ENCODE measurements at regions not wholly inside any gene's neighbourhood (a gene's known extent, or its start where the extent isn't known, plus 50 kb on each side); places are given as distances from the start of the nearest gene placed in this dataset.

- Histone ChIP-seq H3K4me3 (no peak overlapping the region), H3K79me2 (no peaks in the 10 kb centered on the region), H3K9me3 (ENCODE audit: low read depth) (no peaks in the 10 kb centered on the region), H4K20me1 (ENCODE audit: insufficient read depth, poor library complexity, severe bottlenecking) (no peaks in the 10 kb centered on the region), H3K4me1 (ENCODE audit: insufficient read depth) (no peaks in the 10 kb centered on the region), H3K36me3 (replicated peaks; ENCODE audit: insufficient read depth, low read depth) (no peaks in the 10 kb centered on the region), H3K4me2 (no peak overlapping the region), H3K9me2 (replicated peaks; ENCODE audit: insufficient read depth) (no peaks in the 10 kb centered on the region), H3K27me3 (no peaks in the 10 kb centered on the region), H2AFZ (no peak overlapping the region), H3K27ac (no peak overlapping the region)
- TF ChIP-seq EZH2phosphoT487 (IDR thresholded peaks at IDR 0.05; ENCODE audit: low read depth, severe bottlenecking, unreplicated experiment) (no peak), EZH2 (IDR thresholded peaks at IDR 0.05; ENCODE audit: borderline replicate concordance) (no peak)
- TF ChIP-seq, protein P1, sequence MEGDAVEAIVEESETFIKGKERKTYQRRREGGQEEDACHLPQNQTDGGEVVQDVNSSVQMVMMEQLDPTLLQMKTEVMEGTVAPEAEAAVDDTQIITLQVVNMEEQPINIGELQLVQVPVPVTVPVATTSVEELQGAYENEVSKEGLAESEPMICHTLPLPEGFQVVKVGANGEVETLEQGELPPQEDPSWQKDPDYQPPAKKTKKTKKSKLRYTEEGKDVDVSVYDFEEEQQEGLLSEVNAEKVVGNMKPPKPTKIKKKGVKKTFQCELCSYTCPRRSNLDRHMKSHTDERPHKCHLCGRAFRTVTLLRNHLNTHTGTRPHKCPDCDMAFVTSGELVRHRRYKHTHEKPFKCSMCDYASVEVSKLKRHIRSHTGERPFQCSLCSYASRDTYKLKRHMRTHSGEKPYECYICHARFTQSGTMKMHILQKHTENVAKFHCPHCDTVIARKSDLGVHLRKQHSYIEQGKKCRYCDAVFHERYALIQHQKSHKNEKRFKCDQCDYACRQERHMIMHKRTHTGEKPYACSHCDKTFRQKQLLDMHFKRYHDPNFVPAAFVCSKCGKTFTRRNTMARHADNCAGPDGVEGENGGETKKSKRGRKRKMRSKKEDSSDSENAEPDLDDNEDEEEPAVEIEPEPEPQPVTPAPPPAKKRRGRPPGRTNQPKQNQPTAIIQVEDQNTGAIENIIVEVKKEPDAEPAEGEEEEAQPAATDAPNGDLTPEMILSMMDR (IDR thresholded peaks at IDR 0.05; ENCODE audit: poor library complexity), result no peak
- DNase-seq (ENCODE audit: low spot score), result no peak
- 86% methylated on average over 3 of the region's 3 CpGs for WGBS (ENCODE audit: low lambda C conversion rate, missing lambda C conversion rate)
These were observed 1006.2 kb upstream of the PRR20A start for GRCh38 chr13:56134524-56134923.

DNA sequence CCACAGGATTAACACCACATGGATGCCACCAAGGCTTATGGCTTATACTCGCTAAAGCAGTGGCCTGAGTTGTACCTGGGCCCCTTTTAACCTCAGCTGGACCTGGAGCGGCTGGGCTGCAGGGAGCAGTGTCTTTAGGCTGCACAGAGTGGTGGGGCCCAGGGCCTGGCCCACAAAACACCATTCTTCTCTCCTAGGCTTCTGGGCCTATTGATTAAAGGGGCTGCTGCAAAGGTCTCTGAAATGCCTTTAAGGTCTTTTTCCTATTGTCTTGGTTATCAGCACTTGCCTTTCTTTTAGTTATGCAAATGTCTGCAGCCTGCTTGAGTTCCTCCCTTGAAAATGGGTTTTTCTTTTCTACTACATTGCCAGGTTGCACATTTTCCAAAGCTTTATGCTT, 973.9 kb upstream of the PRR20A start:
- Histone ChIP-seq H3K4me3 (no peak overlapping the region), H3K4me2 (no peak overlapping the region), H4K20me1 (ENCODE audit: insufficient read depth, poor library complexity, severe bottlenecking) (no peaks in the 10 kb centered on the region), H3K4me1 (ENCODE audit: insufficient read depth) (no peaks in the 10 kb centered on the region), H3K27me3 (no peaks in the 10 kb centered on the region), H3K9me3 (ENCODE audit: low read depth) (no peaks in the 10 kb centered on the region), H3K79me2 (no peaks in the 10 kb centered on the region), H3K9me2 (replicated peaks; ENCODE audit: insufficient read depth) (no peaks in the 10 kb centered on the region), H2AFZ (no peak overlapping the region), H3K36me3 (replicated peaks; ENCODE audit: insufficient read depth, low read depth) (no peaks in the 10 kb centered on the region), H3K27ac (no peak overlapping the region)
- DNase-seq (ENCODE audit: low spot score), result no peak
- TF ChIP-seq, protein P1 (IDR thresholded peaks at IDR 0.05; ENCODE audit: poor library complexity), result no peak
- TF ChIP-seq EZH2 (IDR thresholded peaks at IDR 0.05; ENCODE audit: borderline replicate concordance) (no peak), EZH2phosphoT487 (IDR thresholded peaks at IDR 0.05; ENCODE audit: low read depth, severe bottlenecking, unreplicated experiment) (no peak)
- WGBS (ENCODE audit: low lambda C conversion rate, missing lambda C conversion rate), result 80% methylated on average over 2 of the region's 2 CpGs

- no peak overlapping the region for H3K27ac ChIP-seq
- TF ChIP-seq, protein P1 (IDR thresholded peaks at IDR 0.05; ENCODE audit: poor library complexity), result no peak
- TF ChIP-seq EZH2phosphoT487 (IDR thresholded peaks at IDR 0.05; ENCODE audit: low read depth, severe bottlenecking, unreplicated experiment) (no peak), EZH2 (IDR thresholded peaks at IDR 0.05; ENCODE audit: borderline replicate concordance) (no peak)
- no peak for DNase-seq (ENCODE audit: low spot score)
- no peaks in the 10 kb centered on the region for H3K36me3 ChIP-seq (replicated peaks; ENCODE audit: insufficient read depth, low read depth)
- no peaks in the 10 kb centered on the region for H3K79me2 ChIP-seq
- no peaks in the 10 kb centered on the region for H3K27me3 ChIP-seq
- H3K4me3 ChIP-seq, result no peak overlapping the region
- 86% methylated on average over 2 of the region's 2 CpGs for WGBS (ENCODE audit: low lambda C conversion rate, missing lambda C conversion rate)
- H2AFZ ChIP-seq, result no peak overlapping the region
- no peaks in the 10 kb centered on the region for H4K20me1 ChIP-seq (ENCODE audit: insufficient read depth, poor library complexity, severe bottlenecking)
- H3K4me1 ChIP-seq (ENCODE audit: insufficient read depth), result no peaks in the 10 kb centered on the region
- H3K4me2 ChIP-seq, result no peak overlapping the region
- H3K9me2 ChIP-seq (replicated peaks; ENCODE audit: insufficient read depth), result no peaks in the 10 kb centered on the region
- H3K9me3 ChIP-seq (ENCODE audit: low read depth), result no peaks in the 10 kb centered on the region
These were observed 972.1 kb upstream of the PRR20A start for GRCh38 chr13:56168581-56168980.

DNA sequence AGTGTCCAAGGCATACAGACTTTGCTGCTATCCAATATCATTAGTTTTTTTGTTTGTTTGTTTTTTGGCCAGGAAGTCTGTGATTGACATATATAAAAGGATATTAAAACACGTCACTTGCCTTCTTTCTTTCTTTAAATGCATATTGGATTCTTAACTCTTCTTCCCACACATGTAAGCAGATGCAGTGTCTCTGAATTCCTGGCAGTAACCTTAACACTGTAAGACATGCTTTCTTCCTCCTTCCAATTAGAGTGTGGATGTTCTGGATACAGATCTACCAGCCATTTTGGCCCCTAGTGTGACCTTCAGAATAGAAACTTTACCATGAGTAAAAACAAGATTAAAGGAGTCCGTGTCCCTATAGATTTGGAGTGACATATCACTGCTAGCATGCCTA, 967.4 kb upstream of the PRR20A start:
- H3K36me3 ChIP-seq (replicated peaks; ENCODE audit: insufficient read depth, low read depth), result no peaks in the 10 kb centered on the region
- H3K27me3 ChIP-seq, result no peaks in the 10 kb centered on the region
- DNase-seq (ENCODE audit: low spot score), result no peak
- H3K9me2 ChIP-seq (replicated peaks; ENCODE audit: insufficient read depth), result no peaks in the 10 kb centered on the region
- no peak overlapping the region for H3K27ac ChIP-seq
- H2AFZ ChIP-seq, result no peak overlapping the region
- TF ChIP-seq, protein P1 (IDR thresholded peaks at IDR 0.05; ENCODE audit: poor library complexity), result no peak
- no peak for TF ChIP-seq EZH2 (IDR thresholded peaks at IDR 0.05; ENCODE audit: borderline replicate concordance)
- no peak for TF ChIP-seq EZH2phosphoT487 (IDR thresholded peaks at IDR 0.05; ENCODE audit: low read depth, severe bottlenecking, unreplicated experiment)
- WGBS (ENCODE audit: low lambda C conversion rate, missing lambda C conversion rate), result 77% methylated on average over 2 of the region's 2 CpGs
- no peaks in the 10 kb centered on the region for H3K9me3 ChIP-seq (ENCODE audit: low read depth)
- H4K20me1 ChIP-seq (ENCODE audit: insufficient read depth, poor library complexity, severe bottlenecking), result no peaks in the 10 kb centered on the region
- H3K4me1 ChIP-seq (ENCODE audit: insufficient read depth), result no peaks in the 10 kb centered on the region
- H3K4me2 ChIP-seq, result no peak overlapping the region
- no peaks in the 10 kb centered on the region for H3K79me2 ChIP-seq
- no peak overlapping the region for H3K4me3 ChIP-seq

All from hepatocyte (in vitro differentiated cells).